ENCODE measurements at regions not wholly inside any gene's neighbourhood (a gene's known extent, or its start where the extent isn't known, plus 50 kb on each side); places are given as distances from the start of the nearest gene placed in this dataset.

- Mint-ChIP-seq H3K27me3 (no peaks in the 10 kb centered on the region), H3K36me3 (peaks cover 8% of the 10 kb centered on the region), H3K27ac (no peak overlapping the region), H3K4me1 (peaks cover 15 to 32% (median 20%) of the 10 kb centered on the region in 3 donors), H3K4me3 (no peak overlapping the region), H3K9me3 (no peaks in the 10 kb centered on the region)
Observed at GRCh38 chr12:92533280-92533890, 169.4 kb upstream of the PLEKHG7 start.

GRCh38 chr12:92530706-92531105 lies 172.1 kb upstream of the PLEKHG7 start:
- Mint-ChIP-seq H3K4me3 (no peak overlapping the region), H3K27ac (no peak overlapping the region), H3K4me1 (peaks cover 7 to 24% (median 10%) of the 10 kb centered on the region in 3 donors), H3K27me3 (no peaks in the 10 kb centered on the region), H3K9me3 (no peaks in the 10 kb centered on the region), H3K36me3 (peaks cover 8% of the 10 kb centered on the region)

GRCh38 chr12:92529944-92530343 lies 172.8 kb upstream of the PLEKHG7 start:
- no peaks in the 10 kb centered on the region for H3K9me3 Mint-ChIP-seq
- H3K27me3 Mint-ChIP-seq, result no peaks in the 10 kb centered on the region
- peaks cover 8% of the 10 kb centered on the region for H3K36me3 Mint-ChIP-seq
- H3K27ac Mint-ChIP-seq, result no peak overlapping the region
- H3K4me1 Mint-ChIP-seq, result peaks cover 7 to 21% (median 10%) of the 10 kb centered on the region in 3 donors
- no peak overlapping the region for H3K4me3 Mint-ChIP-seq

GRCh38 chr12:92528586-92528985 lies 174.2 kb upstream of the PLEKHG7 start:
- Mint-ChIP-seq H3K27ac (no peak overlapping the region), H3K4me1 (peaks cover 5 to 15% (median 10%) of the 10 kb centered on the region in 3 donors), H3K36me3 (peaks cover 3% of the 10 kb centered on the region), H3K4me3 (no peak overlapping the region), H3K27me3 (no peaks in the 10 kb centered on the region), H3K9me3 (peaks cover 0 to 2% (median 0%) of the 10 kb centered on the region in 3 donors)

- Mint-ChIP-seq H3K4me3 (no peak overlapping the region), H3K27ac (no peak overlapping the region), H3K36me3 (peaks cover 3% of the 10 kb centered on the region), H3K9me3 (peaks cover 0 to 2% (median 0%) of the 10 kb centered on the region in 3 donors), H3K4me1 (peaks cover 6 to 11% (median 7%) of the 10 kb centered on the region in 3 donors), H3K27me3 (no peaks in the 10 kb centered on the region)
Observed at GRCh38 chr12:92528097-92528496, 174.7 kb upstream of the PLEKHG7 start.

- peaks cover 0 to 4% (median 0%) of the 10 kb centered on the region in 3 donors for H3K9me3 Mint-ChIP-seq
- H3K27ac Mint-ChIP-seq, result no peak overlapping the region
- H3K36me3 Mint-ChIP-seq, result peaks cover 2% of the 10 kb centered on the region
- H3K27me3 Mint-ChIP-seq, result no peaks in the 10 kb centered on the region
- H3K4me3 Mint-ChIP-seq, result no peak overlapping the region
- H3K4me1 Mint-ChIP-seq, result peaks cover 5 to 9% (median 7%) of the 10 kb centered on the region in 3 donors
Observed at GRCh38 chr12:92524489-92524888, 178.3 kb upstream of the PLEKHG7 start.

GRCh38 chr12:92520511-92520910 lies 182.3 kb upstream of the PLEKHG7 start:
- Mint-ChIP-seq H3K4me1 (peaks cover 8 to 23% (median 15%) of the 10 kb centered on the region in 3 donors), H3K36me3 (peaks cover 1% of the 10 kb centered on the region), H3K4me3 (no peak overlapping the region), H3K27ac (peak overlapping the region in 1 of 3 donors; percentile 5), H3K9me3 (peaks cover 0 to 4% (median 2%) of the 10 kb centered on the region in 3 donors), H3K27me3 (no peaks in the 10 kb centered on the region)

GRCh38 chr12:92519284-92519683 lies 183.5 kb upstream of the PLEKHG7 start:
- peak overlapping the region in 1 of 3 donors; percentile 5 for H3K27ac Mint-ChIP-seq
- H3K4me3 Mint-ChIP-seq, result no peak overlapping the region
- H3K36me3 Mint-ChIP-seq, result peaks cover 1% of the 10 kb centered on the region
- H3K27me3 Mint-ChIP-seq, result no peaks in the 10 kb centered on the region
- peaks cover 0 to 4% (median 2%) of the 10 kb centered on the region in 3 donors for H3K9me3 Mint-ChIP-seq
- H3K4me1 Mint-ChIP-seq, result peaks cover 10 to 23% (median 15%) of the 10 kb centered on the region in 3 donors

GRCh38 chr12:92518071-92518470 lies 184.7 kb upstream of the PLEKHG7 start:
- H3K36me3 Mint-ChIP-seq, result peaks cover 1% of the 10 kb centered on the region
- H3K27ac Mint-ChIP-seq, result no peak overlapping the region

GRCh38 chr12:92516277-92516600 lies 186.6 kb upstream of the PLEKHG7 start:
- no peaks in the 10 kb centered on the region for H3K27me3 Mint-ChIP-seq
- H3K4me1 Mint-ChIP-seq, result peaks cover 9 to 23% (median 13%) of the 10 kb centered on the region in 3 donors
- peaks cover 0 to 4% (median 2%) of the 10 kb centered on the region in 3 donors for H3K9me3 Mint-ChIP-seq
- peaks cover 8% of the 10 kb centered on the region for H3K36me3 Mint-ChIP-seq
- no peak overlapping the region for H3K27ac Mint-ChIP-seq
- no peak overlapping the region for H3K4me3 Mint-ChIP-seq

More at GRCh38 chr12:92518071-92518470, 184.7 kb upstream of the PLEKHG7 start:
- Mint-ChIP-seq H3K4me1 (peaks cover 10 to 23% (median 13%) of the 10 kb centered on the region in 3 donors), H3K4me3 (no peak overlapping the region), H3K27me3 (no peaks in the 10 kb centered on the region), H3K9me3 (peaks cover 2 to 4% (median 2%) of the 10 kb centered on the region in 3 donors)

GRCh38 chr12:92513231-92513730 lies 189.5 kb upstream of the PLEKHG7 start:
- H3K27me3 Mint-ChIP-seq, result no peaks in the 10 kb centered on the region
- peaks cover 5 to 6% (median 5%) of the 10 kb centered on the region in 3 donors for H3K4me1 Mint-ChIP-seq

GRCh38 chr12:92511786-92512185 lies 191.0 kb upstream of the PLEKHG7 start:
- Mint-ChIP-seq H3K36me3 (peaks cover 11% of the 10 kb centered on the region), H3K27me3 (no peaks in the 10 kb centered on the region)

More at GRCh38 chr12:92513231-92513730, 189.5 kb upstream of the PLEKHG7 start:
- no peak overlapping the region for H3K4me3 Mint-ChIP-seq
- H3K9me3 Mint-ChIP-seq, result peaks cover 0 to 5% (median 4%) of the 10 kb centered on the region in 3 donors
- H3K27ac Mint-ChIP-seq, result no peak overlapping the region
- H3K36me3 Mint-ChIP-seq, result peaks cover 9% of the 10 kb centered on the region

GRCh38 chr12:92509156-92509738 lies 193.5 kb upstream of the PLEKHG7 start:
- H3K36me3 Mint-ChIP-seq, result peaks cover 11% of the 10 kb centered on the region
- H3K4me3 Mint-ChIP-seq, result no peak overlapping the region
- no peak overlapping the region for H3K27ac Mint-ChIP-seq
- H3K4me1 Mint-ChIP-seq, result peaks cover 18 to 26% (median 21%) of the 10 kb centered on the region in 3 donors
- H3K27me3 Mint-ChIP-seq, result no peaks in the 10 kb centered on the region
- H3K9me3 Mint-ChIP-seq, result peaks cover 0 to 5% (median 4%) of the 10 kb centered on the region in 3 donors

More at GRCh38 chr12:92511786-92512185, 191.0 kb upstream of the PLEKHG7 start:
- Mint-ChIP-seq H3K27ac (no peak overlapping the region), H3K4me1 (peaks cover 1 to 7% (median 2%) of the 10 kb centered on the region in 3 donors), H3K4me3 (no peak overlapping the region), H3K9me3 (peaks cover 0 to 5% (median 4%) of the 10 kb centered on the region in 3 donors)

- peak overlapping the region; percentile 30 to 99 (median 68) for H3K27ac Mint-ChIP-seq
- peaks cover 0 to 5% (median 0%) of the 10 kb centered on the region in 3 donors for H3K9me3 Mint-ChIP-seq
- peak overlapping the region in 3 of 4 donors; percentile 6 to 78 (median 34) for H3K4me3 Mint-ChIP-seq
- H3K4me1 Mint-ChIP-seq, result peaks cover 36 to 47% (median 40%) of the 10 kb centered on the region in 3 donors
- no peaks in the 10 kb centered on the region for H3K27me3 Mint-ChIP-seq
- H3K36me3 Mint-ChIP-seq, result peaks cover 10% of the 10 kb centered on the region
Observed at GRCh38 chr12:92506891-92507290, 195.9 kb upstream of the PLEKHG7 start.

GRCh38 chr12:92506460-92506859 lies 196.3 kb upstream of the PLEKHG7 start:
- Mint-ChIP-seq H3K9me3 (peaks cover 0 to 5% (median 0%) of the 10 kb centered on the region in 3 donors), H3K4me1 (peaks cover 41 to 50% (median 43%) of the 10 kb centered on the region in 3 donors), H3K27me3 (no peaks in the 10 kb centered on the region), H3K27ac (peak overlapping the region; percentile 30 to 99 (median 97)), H3K4me3 (peak overlapping the region; percentile 6 to 94 (median 80)), H3K36me3 (peaks cover 7% of the 10 kb centered on the region)

Data from IgD-negative memory B cell (primary cell).